ENCODE measurements at regions not wholly inside any gene's neighbourhood (a gene's known extent, or its start where the extent isn't known, plus 50 kb on each side); places are given as distances from the start of the nearest gene placed in this dataset.

GRCh38 chr5:124136609-124137008 is 609.8 kb downstream of the ZNF608 start:
- ChIA-PET CTCF (no interaction called here), POLR2A (no interaction called here)
- no peak for TF ChIP-seq CTCF (IDR thresholded peaks at IDR 0.05; ENCODE audit: insufficient read depth, low read depth, low read length)
- Histone ChIP-seq H3K4me3 (ENCODE audit: low read depth, low read length) (no peak overlapping the region), H3K27me3 (ENCODE audit: control insufficient read depth, insufficient read depth, low read length) (no peaks in the 10 kb centered on the region), H3K36me3 (ENCODE audit: control insufficient read depth, insufficient read depth, low read length) (no peaks in the 10 kb centered on the region)
- DNase-seq (ENCODE audit: low read depth): no peak

- ChIA-PET CTCF (no interaction called here), POLR2A (no interaction called here)
- DNase-seq (ENCODE audit: low read depth): no peak
- Histone ChIP-seq H3K4me3 (ENCODE audit: low read depth, low read length) (no peak overlapping the region), H3K27me3 (ENCODE audit: control insufficient read depth, insufficient read depth, low read length) (no peaks in the 10 kb centered on the region), H3K36me3 (ENCODE audit: control insufficient read depth, insufficient read depth, low read length) (no peaks in the 10 kb centered on the region)
- TF ChIP-seq CTCF (IDR thresholded peaks at IDR 0.05; ENCODE audit: insufficient read depth, low read depth, low read length): no peak
Measured at GRCh38 chr5:124134941-124135340, 611.5 kb downstream of the ZNF608 start.

- CTCF ChIA-PET: no interaction called here
- Histone ChIP-seq H3K36me3 (ENCODE audit: control insufficient read depth, insufficient read depth, low read length) (no peaks in the 10 kb centered on the region), H3K27me3 (ENCODE audit: control insufficient read depth, insufficient read depth, low read length) (no peaks in the 10 kb centered on the region), H3K4me3 (ENCODE audit: low read depth, low read length) (no peak overlapping the region)
- no peak for DNase-seq (ENCODE audit: low read depth)
- TF ChIP-seq CTCF (IDR thresholded peaks at IDR 0.05; ENCODE audit: insufficient read depth, low read depth, low read length): no peak
- POLR2A ChIA-PET: no interaction called here
Measured at GRCh38 chr5:124133406-124133805, 613.0 kb downstream of the ZNF608 start.

DNA sequence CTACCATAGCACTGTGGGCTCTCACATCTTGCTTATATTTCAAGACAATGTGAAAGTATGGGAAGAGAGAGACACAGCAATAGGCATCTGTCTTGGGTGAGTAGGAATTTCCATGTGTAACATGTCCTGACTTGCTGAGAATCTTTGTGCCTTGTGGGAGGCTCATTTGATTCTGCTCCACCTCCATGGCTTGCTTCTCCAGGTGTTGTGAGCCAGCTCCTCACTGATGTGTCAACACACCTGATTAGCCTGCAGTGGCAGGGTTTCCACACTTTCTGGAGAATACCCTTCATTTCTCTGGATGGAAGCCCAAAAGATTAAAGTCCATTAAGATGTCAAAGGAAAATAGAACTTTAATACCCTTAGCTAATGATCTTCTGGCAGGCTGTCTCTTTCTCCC is 613.6 kb downstream of the ZNF608 start:
- H3K27me3 ChIP-seq (ENCODE audit: control insufficient read depth, insufficient read depth, low read length): no peaks in the 10 kb centered on the region
- H3K36me3 ChIP-seq (ENCODE audit: control insufficient read depth, insufficient read depth, low read length): no peaks in the 10 kb centered on the region
- H3K4me3 ChIP-seq (ENCODE audit: low read depth, low read length): no peak overlapping the region
- DNase-seq (ENCODE audit: low read depth): no peak
- POLR2A ChIA-PET: no interaction called here
- CTCF ChIA-PET: no interaction called here
- TF ChIP-seq CTCF (IDR thresholded peaks at IDR 0.05; ENCODE audit: insufficient read depth, low read depth, low read length): no peak

- ChIA-PET CTCF (interaction anchor here (0.6 kb wide), 1 partner anchor 1492 kb away, joined by 3 read pairs; no protein-coding TSS in a partner anchor), POLR2A (no interaction called here)
- no peaks in the 10 kb centered on the region for H3K27me3 ChIP-seq (ENCODE audit: control insufficient read depth, insufficient read depth, low read length)
- H3K36me3 ChIP-seq (ENCODE audit: control insufficient read depth, insufficient read depth, low read length): no peaks in the 10 kb centered on the region
- H3K4me3 ChIP-seq (ENCODE audit: low read depth, low read length): no peak overlapping the region
- no peak for TF ChIP-seq CTCF (IDR thresholded peaks at IDR 0.05; ENCODE audit: insufficient read depth, low read depth, low read length)
- no peak for DNase-seq (ENCODE audit: low read depth)
Measured at GRCh38 chr5:124131466-124131865, 615.0 kb downstream of the ZNF608 start.
